Peyer's patch (tissue), 4 donors: ENCODE measurements at regions not wholly inside any gene's neighbourhood (a gene's known extent, or its start where the extent isn't known, plus 50 kb on each side); places are given as distances from the start of the nearest gene placed in this dataset.

Source experiments
- POLR2A ChIP-seq, 2 donors: fragments of 450-650 bp; IDR thresholded peaks; one replicate each; pipeline ENCODE4 v1.5.1; 2017; ENCODE audit warnings: antibody characterized with exemption in 2 of 2, mild to moderate bottlenecking in 2 of 2, moderate library complexity in 2 of 2
- TF ChIP-seq, protein P1 (sequence below), 6 experiments: fragments of 450-650 bp in 4 of 6; fragments of 200-600 bp in 2 of 6; sonication (generic) in 1 of 6; IDR thresholded peaks; one replicate each; pipeline ENCODE4 v1.5.1; 2017 to 2019; ENCODE audit warnings: antibody characterized with exemption in 6 of 6, mild to moderate bottlenecking in 3 of 6, moderate library complexity in 1 of 6

GRCh38 chr7:21194936-21195335, 232.9 kb upstream of the SP4 start:
- TF ChIP-seq, protein P1, sequence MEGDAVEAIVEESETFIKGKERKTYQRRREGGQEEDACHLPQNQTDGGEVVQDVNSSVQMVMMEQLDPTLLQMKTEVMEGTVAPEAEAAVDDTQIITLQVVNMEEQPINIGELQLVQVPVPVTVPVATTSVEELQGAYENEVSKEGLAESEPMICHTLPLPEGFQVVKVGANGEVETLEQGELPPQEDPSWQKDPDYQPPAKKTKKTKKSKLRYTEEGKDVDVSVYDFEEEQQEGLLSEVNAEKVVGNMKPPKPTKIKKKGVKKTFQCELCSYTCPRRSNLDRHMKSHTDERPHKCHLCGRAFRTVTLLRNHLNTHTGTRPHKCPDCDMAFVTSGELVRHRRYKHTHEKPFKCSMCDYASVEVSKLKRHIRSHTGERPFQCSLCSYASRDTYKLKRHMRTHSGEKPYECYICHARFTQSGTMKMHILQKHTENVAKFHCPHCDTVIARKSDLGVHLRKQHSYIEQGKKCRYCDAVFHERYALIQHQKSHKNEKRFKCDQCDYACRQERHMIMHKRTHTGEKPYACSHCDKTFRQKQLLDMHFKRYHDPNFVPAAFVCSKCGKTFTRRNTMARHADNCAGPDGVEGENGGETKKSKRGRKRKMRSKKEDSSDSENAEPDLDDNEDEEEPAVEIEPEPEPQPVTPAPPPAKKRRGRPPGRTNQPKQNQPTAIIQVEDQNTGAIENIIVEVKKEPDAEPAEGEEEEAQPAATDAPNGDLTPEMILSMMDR (IDR thresholded peaks at IDR 0.05) = no peak
- TF ChIP-seq POLR2A (IDR thresholded peaks at IDR 0.05) = no peak
